HG02870 (cell line): ENCODE measurements at regions not wholly inside any gene's neighbourhood (a gene's known extent, or its start where the extent isn't known, plus 50 kb on each side); places are given as distances from the start of the nearest gene placed in this dataset.
"Not testable (repeated sequence)": the region's sequence is repeated elsewhere in the genome, so short reads cannot be mapped to it uniquely, and the experiment has no call there.

ENCODE experiments used
- ATAC-seq: cut with Tn5 transposase; IDR thresholded peaks from one replicate; pipeline ENCODE4 v1.9.1; 2021; ENCODE audit warnings: mild to moderate bottlenecking, moderate library complexity; ENCODE audit not compliant: unreplicated experiment

GRCh38 chr13:62489731-62490130 lies 1074.1 kb upstream of the PCDH20 start:
- no peak for ATAC-seq

GRCh38 chr13:62483774-62484173 lies 1068.1 kb upstream of the PCDH20 start:
- no peak for ATAC-seq

- ATAC-seq, result no peak
These were observed 1066.7 kb upstream of the PCDH20 start for GRCh38 chr13:62482351-62482750.

- ATAC-seq, result no peak
These were observed 1058.2 kb upstream of the PCDH20 start for GRCh38 chr13:62473944-62474237.

- no peak for ATAC-seq
These were observed 1057.7 kb upstream of the PCDH20 start for GRCh38 chr13:62473190-62473943.

GRCh38 chr13:62453761-62454160 lies 1038.1 kb upstream of the PCDH20 start:
- ATAC-seq, result no peak

- no peak for ATAC-seq
These were observed 1035.1 kb upstream of the PCDH20 start for GRCh38 chr13:62450759-62451158.

- ATAC-seq, result not testable (repeated sequence)
These were observed 1032.2 kb upstream of the PCDH20 start for GRCh38 chr13:62447771-62448382.

GRCh38 chr13:62444805-62445204 lies 1029.2 kb upstream of the PCDH20 start:
- ATAC-seq, result no peak

- no peak for ATAC-seq
These were observed 1018.4 kb upstream of the PCDH20 start for GRCh38 chr13:62434081-62434480.

- no peak for ATAC-seq
These were observed 1018.0 kb upstream of the PCDH20 start for GRCh38 chr13:62433660-62434059.

- ATAC-seq, result no peak
These were observed 1017.3 kb upstream of the PCDH20 start for GRCh38 chr13:62432906-62433305.

- no peak for ATAC-seq
These were observed 1016.6 kb upstream of the PCDH20 start for GRCh38 chr13:62432295-62432694.

GRCh38 chr13:62431852-62432251 lies 1016.2 kb upstream of the PCDH20 start:
- no peak for ATAC-seq

- no peak for ATAC-seq
These were observed 1003.2 kb upstream of the PCDH20 start for GRCh38 chr13:62418872-62419271.

- no peak for ATAC-seq
These were observed 1002.7 kb upstream of the PCDH20 start for GRCh38 chr13:62418376-62418775.

- ATAC-seq, result no peak
These were observed 992.2 kb upstream of the PCDH20 start for GRCh38 chr13:62407871-62408270.

GRCh38 chr13:62388515-62388914 lies 972.9 kb upstream of the PCDH20 start:
- ATAC-seq, result no peak

- ATAC-seq, result no peak
These were observed 972.0 kb upstream of the PCDH20 start for GRCh38 chr13:62387647-62388046.

- not testable (repeated sequence) for ATAC-seq
These were observed 963.6 kb upstream of the PCDH20 start for GRCh38 chr13:62379241-62379640.

- ATAC-seq, result no peak
These were observed 962.2 kb upstream of the PCDH20 start for GRCh38 chr13:62377838-62378237.

GRCh38 chr13:62375653-62376052 lies 960.0 kb upstream of the PCDH20 start:
- ATAC-seq, result no peak

- no peak for ATAC-seq
These were observed 956.1 kb upstream of the PCDH20 start for GRCh38 chr13:62371737-62372136.
